ENCODE measurements at regions not wholly inside any gene's neighbourhood (a gene's known extent, or its start where the extent isn't known, plus 50 kb on each side); places are given as distances from the start of the nearest gene placed in this dataset.

GRCh38 chr14:101353422-101353821, 207.9 kb upstream of the DIO3 start:
- no peak overlapping the region for H3K4me3 ChIP-seq
- TF ChIP-seq EP300 (IDR thresholded peaks at IDR 0.05) (no peak), POLR2AphosphoS5 (IDR thresholded peaks at IDR 0.05) (no peak), CTCF (IDR thresholded peaks at IDR 0.05) (no peak), POLR2A (IDR thresholded peaks at IDR 0.05) (no peak)
- H3K4me1 ChIP-seq: peaks cover 0 to 1% (median 0%) of the 10 kb centered on the region in 4 donors
- no peaks in the 10 kb centered on the region for H3K27me3 ChIP-seq
- no peaks in the 10 kb centered on the region for H3K36me3 ChIP-seq
- DNase-seq: no peak
- H3K9me3 ChIP-seq: peaks cover 0 to 44% (median 23%) of the 10 kb centered on the region in 4 donors
- no peak overlapping the region for H3K27ac ChIP-seq
- intact Hi-C loops (cut with DNase I; ENCODE audit: low total_unique reads): no loop called here
- WGBS, 5 donors: 72 to 84% (median 74%) methylated on average over 2 of the region's 2 CpGs

- intact Hi-C loops (cut with DNase I; ENCODE audit: low total_unique reads): no loop called here
- H3K36me3 ChIP-seq: no peaks in the 10 kb centered on the region
- 60 to 80% (median 74%) methylated on average over 2 of the region's 2 CpGs for WGBS, 5 donors
- peaks cover 0 to 32% (median 13%) of the 10 kb centered on the region in 4 donors for H3K9me3 ChIP-seq
- TF ChIP-seq POLR2A (IDR thresholded peaks at IDR 0.05) (no peak), POLR2AphosphoS5 (IDR thresholded peaks at IDR 0.05) (no peak), EP300 (IDR thresholded peaks at IDR 0.05) (no peak), CTCF (IDR thresholded peaks at IDR 0.05) (no peak)
- no peak overlapping the region for H3K4me3 ChIP-seq
- peaks cover 0 to 8% (median 2%) of the 10 kb centered on the region in 4 donors for H3K4me1 ChIP-seq
- no peaks in the 10 kb centered on the region for H3K27me3 ChIP-seq
- no peak overlapping the region for H3K27ac ChIP-seq
- DNase-seq: peak in 1 of 2 donors; percentile 13
Measured at GRCh38 chr14:101354726-101355125, 206.6 kb upstream of the DIO3 start.

- no peaks in the 10 kb centered on the region for H3K27me3 ChIP-seq
- TF ChIP-seq EP300 (IDR thresholded peaks at IDR 0.05): no peak
- no peak for TF ChIP-seq POLR2AphosphoS5 (IDR thresholded peaks at IDR 0.05)
- TF ChIP-seq POLR2A (IDR thresholded peaks at IDR 0.05): no peak
- TF ChIP-seq CTCF (IDR thresholded peaks at IDR 0.05): no peak
- peaks cover 0 to 11% (median 3%) of the 10 kb centered on the region in 4 donors for H3K4me1 ChIP-seq
- 64 to 80% (median 77%) methylated on average over 5 of the region's 5 CpGs for WGBS, 5 donors
- H3K4me3 ChIP-seq: no peak overlapping the region
- intact Hi-C loops (cut with DNase I; ENCODE audit: low total_unique reads): no loop called here
- peak in 1 of 2 donors; percentile 7 for DNase-seq
- H3K36me3 ChIP-seq: no peaks in the 10 kb centered on the region
- no peak overlapping the region for H3K27ac ChIP-seq
- peaks cover 0 to 32% (median 13%) of the 10 kb centered on the region in 4 donors for H3K9me3 ChIP-seq
Measured at GRCh38 chr14:101355284-101355683, 206.0 kb upstream of the DIO3 start.

GRCh38 chr14:101357038-101357437, 204.3 kb upstream of the DIO3 start:
- DNase-seq: no peak
- H3K36me3 ChIP-seq: no peaks in the 10 kb centered on the region
- 88 to 90% (median 88%) methylated on average over 12 of the region's 12 CpGs for WGBS, 5 donors
- no peaks in the 10 kb centered on the region for H3K27me3 ChIP-seq
- no peak for TF ChIP-seq POLR2AphosphoS5 (IDR thresholded peaks at IDR 0.05)
- no peak for TF ChIP-seq EP300 (IDR thresholded peaks at IDR 0.05)
- no peak for TF ChIP-seq POLR2A (IDR thresholded peaks at IDR 0.05)
- TF ChIP-seq CTCF (IDR thresholded peaks at IDR 0.05): no peak
- H3K4me3 ChIP-seq: no peak overlapping the region
- H3K4me1 ChIP-seq: peaks cover 5 to 19% (median 13%) of the 10 kb centered on the region in 4 donors
- H3K9me3 ChIP-seq: peaks cover 0 to 32% (median 13%) of the 10 kb centered on the region in 4 donors
- H3K27ac ChIP-seq: no peak overlapping the region
- intact Hi-C loops (cut with DNase I; ENCODE audit: low total_unique reads): no loop called here
